ENCODE measurements at regions not wholly inside any gene's neighbourhood (a gene's known extent, or its start where the extent isn't known, plus 50 kb on each side); places are given as distances from the start of the nearest gene placed in this dataset.

DNA sequence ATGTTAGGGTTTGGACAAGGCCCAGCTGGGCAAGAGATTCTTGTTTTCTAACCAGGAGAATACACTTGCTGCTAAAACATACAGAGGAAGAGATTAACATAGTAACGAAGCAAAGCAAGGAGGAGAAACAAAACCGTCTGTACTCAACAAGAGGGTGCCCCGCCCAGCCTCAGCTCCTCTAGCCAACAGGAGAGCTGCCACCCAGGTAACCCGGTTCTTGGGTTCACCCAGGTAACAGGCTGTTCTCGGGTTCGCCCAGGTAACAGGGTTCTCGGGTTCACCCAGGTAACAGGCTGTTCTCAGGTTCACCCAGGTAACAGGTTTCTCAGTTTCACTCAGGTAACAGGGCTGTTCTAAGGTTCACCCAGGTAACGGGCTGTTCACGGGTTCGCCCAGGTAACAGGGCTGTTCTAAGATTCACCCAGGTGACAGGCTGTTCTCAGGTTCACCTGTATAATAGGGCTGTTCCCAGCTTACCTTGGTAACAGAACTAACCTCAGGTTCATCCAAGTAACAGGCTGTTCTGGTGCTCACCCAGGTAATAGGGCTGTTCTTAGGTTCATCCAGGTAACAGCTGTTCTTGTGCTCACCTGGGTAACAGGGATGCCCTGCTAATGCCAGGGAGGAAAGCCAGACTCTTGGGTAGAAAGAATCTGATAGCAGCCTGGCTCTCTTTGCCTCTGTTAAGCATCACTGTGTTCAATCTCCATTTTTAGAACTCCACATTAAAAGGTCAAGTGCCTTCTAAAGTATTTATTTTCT is 271.6 kb downstream of the SYK start:
- peak; percentile 30 for DNase-seq

DNA sequence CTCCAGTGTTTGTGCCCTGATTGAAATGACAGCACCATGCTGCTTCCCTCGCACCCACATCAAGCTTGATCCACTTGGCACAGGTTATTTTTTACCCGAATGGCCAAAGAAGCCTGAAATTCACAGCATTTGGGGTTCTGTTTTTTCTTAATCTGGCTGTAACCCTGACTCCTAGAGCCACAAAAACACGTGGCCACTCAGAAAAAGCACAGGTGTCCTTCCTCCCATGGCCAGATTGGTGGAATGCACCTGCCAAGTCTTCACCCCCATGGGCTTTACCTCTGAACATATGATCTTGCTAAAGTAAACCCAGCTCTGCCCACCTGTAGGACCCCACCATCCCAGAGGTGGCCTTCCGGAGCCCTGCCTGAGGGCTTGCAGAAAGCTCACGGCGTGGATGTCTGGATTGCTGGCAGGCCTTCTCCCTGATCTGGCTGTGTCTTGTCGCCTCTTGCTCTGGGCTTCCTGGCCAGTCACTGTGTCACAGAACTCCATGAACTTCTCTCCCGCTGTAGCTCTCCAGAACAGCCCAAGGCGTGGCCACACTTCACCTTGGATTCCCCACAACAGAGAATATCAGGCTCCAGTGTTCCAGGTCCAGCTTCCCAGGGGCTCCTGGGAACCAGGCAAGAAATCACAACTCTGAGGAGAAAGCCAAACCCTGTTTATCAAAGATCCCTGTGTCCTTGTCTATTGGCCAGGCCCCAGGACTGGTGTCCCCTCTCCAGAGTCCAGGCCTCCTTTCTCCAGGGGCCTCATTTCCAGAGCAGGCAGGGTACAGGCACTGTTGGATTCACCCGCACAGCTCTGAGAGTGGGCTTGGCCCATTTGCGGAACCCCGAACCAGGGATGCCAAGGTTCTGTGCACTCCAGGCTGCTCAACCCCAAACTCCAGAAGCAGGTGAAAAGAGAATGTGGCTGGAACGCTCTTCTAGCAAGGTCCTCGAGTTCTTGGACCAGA is 272.5 kb downstream of the SYK start:
- no peak for DNase-seq

- no peak for DNase-seq
Measured at GRCh38 chr9:91074866-91075265, 273.2 kb downstream of the SYK start.

GRCh38 chr9:91075279-91075678 is 273.7 kb downstream of the SYK start:
- DNase-seq, result no peak

- DNase-seq, result no peak
Measured at GRCh38 chr9:91077624-91078368, 276.2 kb downstream of the SYK start.

GRCh38 chr9:91078369-91078695 is 276.7 kb downstream of the SYK start:
- DNase-seq, result no peak

DNA sequence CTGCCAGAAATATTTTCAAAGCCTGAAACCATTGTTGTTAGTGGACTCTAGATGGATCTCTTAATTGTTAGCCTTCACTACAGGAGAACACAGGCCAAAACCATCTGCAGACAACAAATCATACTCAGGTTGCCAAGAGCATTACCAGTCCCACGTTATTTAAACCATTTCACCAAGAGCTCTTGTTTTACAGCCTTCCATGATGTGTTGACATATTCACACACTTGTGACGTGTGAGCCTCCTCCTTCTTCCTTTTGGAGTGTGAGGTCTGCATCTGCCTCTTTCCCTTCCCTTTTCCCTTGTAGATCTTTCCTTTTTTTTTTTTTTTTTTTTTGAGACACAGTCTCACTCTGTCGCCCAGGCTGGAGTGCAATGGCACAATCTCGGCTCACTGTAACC is 279.0 kb downstream of the AUH start:
- DNase-seq, result peak; percentile 43

- DNase-seq, result no peak
Measured at GRCh38 chr9:91084896-91085516, 276.7 kb downstream of the AUH start.

- no peak for DNase-seq
Measured at GRCh38 chr9:91085517-91086291, 276.0 kb downstream of the AUH start.

DNA sequence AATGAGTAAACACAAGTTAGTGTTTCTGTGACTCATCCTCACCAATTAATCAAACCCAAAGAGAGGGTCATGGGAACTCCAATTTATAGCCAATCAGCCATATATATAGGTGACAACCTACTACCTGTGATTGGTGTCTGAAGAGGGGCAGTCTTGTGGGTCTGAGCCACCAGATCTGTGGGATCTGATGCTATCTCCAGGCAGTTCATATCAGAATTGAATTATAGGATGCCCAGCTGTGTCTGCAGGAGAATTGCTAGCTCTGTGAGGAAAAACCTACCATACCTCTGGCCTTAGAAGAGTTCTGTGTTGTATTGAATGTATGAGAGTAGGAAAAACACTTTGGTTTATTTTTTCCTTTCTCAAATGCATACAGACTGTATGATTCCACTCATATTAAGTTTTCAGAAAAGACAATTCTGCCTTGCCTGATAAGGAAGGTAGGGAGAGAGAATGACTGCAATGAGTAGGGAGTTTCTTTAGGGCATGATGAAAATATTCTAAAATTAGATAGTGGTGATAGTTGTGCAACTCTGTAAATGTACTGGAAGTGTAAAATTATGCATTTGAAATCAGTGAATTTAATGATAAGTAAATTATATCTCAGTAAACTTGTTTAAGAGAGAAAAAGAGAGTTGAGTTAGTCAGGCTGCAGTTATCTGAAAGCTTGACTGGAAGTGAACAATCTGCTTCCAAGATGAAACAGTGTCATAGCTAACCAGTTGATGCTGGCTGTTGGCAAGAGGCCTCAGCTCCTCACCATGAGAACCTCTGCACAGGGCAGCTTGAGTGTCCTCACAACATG is 274.9 kb downstream of the AUH start:
- no peak for DNase-seq

DNA sequence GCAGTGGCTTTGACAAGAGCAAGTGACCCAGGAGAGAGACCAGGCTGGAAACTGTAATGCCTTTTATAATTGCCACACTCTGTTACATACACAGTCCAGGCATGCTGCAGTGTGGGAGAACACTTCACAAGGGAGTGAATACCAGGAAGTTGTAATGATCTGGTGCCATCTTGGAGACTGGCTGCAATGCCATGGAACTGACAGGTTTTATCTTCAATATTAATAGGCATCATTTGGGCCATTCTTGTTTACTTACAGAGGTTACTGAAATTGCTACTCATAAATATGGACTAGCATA is 274.3 kb downstream of the AUH start:
- no peak for DNase-seq

DNA sequence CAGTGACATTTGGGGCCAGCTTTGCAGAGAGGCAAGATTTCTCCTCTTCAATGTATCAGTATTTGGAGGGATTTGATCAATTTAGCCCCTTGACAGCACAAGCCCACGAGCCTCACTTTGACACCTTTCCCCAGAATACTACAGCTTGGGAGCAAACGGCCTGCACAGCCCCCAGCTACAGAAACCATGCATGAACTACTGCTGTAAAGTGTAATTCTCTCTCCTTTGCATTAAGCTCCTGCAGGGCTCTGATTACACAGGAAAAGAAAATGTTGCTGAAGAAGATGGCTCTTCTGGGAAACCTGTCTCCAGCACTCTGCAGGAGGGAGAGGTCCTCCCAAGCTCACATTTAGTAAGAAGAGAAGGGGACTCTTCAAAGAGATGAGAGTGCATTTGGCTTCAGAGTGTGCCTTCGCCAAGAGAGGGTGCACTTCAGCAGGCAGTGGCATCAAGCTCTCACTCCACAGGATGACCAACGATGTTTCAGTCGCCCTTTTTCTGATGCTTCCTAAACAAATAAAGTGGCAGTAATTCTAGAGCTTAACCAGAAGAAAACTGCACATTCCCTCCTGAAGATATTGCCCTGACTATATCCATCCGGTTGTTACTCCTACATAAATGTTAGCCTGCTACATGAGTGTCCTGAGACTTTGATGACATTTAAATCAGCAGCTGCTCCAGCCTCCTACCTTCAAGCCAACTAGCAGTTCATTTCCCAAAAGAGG is 272.2 kb downstream of the AUH start:
- DNase-seq, result no peak

DNA sequence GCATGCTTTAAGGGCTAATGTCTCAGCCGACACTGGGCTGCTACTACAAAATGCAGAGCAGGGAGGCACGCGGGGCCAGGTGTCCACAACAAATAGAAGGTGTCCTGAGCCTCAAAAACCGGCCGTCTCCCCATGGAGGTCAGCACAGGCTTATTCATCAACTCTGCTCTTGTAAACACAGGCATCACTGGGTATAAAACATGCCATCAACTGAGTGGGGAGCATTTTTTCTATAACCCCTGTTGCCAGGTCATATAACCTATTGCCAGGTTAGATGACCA is 271.6 kb downstream of the AUH start:
- no peak for DNase-seq

- DNase-seq, result no peak
Measured at GRCh38 chr9:91092214-91092613, 269.5 kb downstream of the AUH start.

DNA sequence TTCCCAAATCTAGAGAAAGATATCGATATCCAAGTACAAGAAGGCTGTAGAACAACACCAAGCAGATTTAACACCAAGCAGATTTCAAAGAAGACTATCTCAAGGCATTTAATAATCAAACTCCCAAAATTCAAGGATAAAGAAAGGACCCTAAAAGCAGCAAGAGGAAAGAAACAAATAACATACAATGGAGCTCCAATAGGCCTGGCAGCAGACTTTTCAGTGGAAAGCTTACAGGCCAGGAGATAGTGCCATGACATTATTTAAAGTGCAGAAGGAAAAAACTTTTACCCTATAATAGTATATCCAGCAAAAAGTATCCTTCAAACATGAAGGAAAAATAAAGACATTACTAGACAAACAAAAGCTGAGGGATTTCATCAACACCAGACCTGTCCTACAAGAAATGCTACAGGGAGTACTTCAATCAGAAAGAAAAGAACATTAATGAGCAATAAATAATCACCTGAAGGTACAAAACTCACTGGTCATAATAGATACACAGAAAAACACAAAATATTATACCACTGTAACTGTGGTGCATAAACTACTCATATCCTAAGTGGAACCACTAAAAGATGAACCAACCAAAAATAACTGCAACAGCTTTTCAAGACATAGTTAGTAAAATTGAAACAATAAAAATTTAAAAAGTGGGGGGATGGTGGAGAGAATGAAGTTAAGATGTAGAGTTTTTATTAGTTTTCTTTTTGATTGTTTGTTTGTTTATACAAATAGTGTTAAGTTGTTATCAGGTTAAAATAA is 267.2 kb downstream of the AUH start:
- DNase-seq, result no peak

GRCh38 chr9:91098203-91098850 is 263.4 kb downstream of the AUH start:
- no peak for DNase-seq

GRCh38 chr9:91099436-91099835 is 262.3 kb downstream of the AUH start:
- DNase-seq, result no peak

- no peak for DNase-seq
Measured at GRCh38 chr9:91100878-91101450, 260.8 kb downstream of the AUH start.

- peak; percentile 58 for DNase-seq
Measured at GRCh38 chr9:91101611-91102168, 260.0 kb downstream of the AUH start.
